Left renal pelvis (tissue), 4 donors: ENCODE measurements at regions not wholly inside any gene's neighbourhood (a gene's known extent, or its start where the extent isn't known, plus 50 kb on each side); places are given as distances from the start of the nearest gene placed in this dataset.
"Not testable (repeated sequence)": the region's sequence is repeated elsewhere in the genome, so short reads cannot be mapped to it uniquely, and the experiment has no call there.

Experiments
- DNase-seq, 4 donors: peaks; one replicate each; pipeline ENCODE4 v3.0.0-alpha.2; 2013; ENCODE audit warnings: low read depth in 4 of 4, low spot score in 3 of 4

DNA sequence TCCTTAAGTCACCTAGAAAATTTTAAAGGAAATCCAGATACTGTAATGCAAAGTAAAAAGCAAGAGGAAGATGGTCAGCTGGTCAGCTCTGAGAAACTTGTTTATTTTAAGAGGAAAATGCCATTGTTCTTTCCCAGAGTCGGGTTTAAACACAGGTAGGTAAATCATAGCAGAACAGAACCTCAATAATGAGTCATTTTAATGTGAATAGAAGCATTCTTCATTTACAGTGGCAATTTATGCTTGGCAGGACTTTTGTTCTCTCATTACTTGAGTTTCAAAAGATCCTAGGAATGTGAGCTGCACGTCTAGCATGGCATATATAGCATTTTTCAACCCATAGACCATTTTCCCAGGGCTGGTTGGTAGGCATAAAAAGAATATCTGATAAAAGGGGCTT, 132.3 kb downstream of the LIG4 start:
- DNase-seq: no peak

DNA sequence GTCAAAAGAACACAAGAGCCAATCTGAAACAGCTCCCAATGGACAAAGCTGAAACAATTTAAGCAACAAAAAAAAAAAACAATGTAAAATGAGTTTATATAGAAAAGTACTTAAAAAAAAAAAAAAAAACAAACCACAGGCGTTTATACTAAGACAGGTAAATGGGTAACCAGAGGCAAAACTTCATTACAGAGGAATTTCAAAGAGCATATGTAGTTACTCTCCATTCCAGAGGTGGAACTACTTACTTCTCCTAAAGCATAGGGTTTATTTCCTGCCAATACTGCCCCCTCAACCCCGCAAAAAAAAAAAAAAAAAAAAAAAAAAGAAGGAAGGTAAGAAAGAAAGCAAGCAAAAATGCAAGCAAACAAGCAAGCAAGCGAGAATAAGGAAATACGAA, 132.9 kb downstream of the LIG4 start:
- no peak for DNase-seq

DNA sequence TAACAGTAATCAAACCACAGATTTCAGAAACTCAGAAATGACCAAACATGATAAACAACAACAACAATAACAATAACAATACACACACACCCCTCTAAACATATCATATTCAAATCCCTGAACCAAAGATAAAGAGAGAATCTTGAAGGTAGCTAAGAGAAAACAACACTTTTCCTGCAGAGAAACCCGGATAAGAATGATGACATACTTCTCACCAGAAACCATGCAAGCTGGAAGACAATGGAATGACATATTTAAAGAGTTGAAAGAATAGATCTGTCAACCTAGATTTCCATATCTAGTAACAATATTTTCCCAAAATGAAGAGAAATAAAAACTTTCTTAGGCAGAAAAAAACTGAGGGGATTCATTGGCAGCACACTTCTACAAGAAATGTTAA, 138.1 kb downstream of the LIG4 start:
- no peak for DNase-seq

DNA sequence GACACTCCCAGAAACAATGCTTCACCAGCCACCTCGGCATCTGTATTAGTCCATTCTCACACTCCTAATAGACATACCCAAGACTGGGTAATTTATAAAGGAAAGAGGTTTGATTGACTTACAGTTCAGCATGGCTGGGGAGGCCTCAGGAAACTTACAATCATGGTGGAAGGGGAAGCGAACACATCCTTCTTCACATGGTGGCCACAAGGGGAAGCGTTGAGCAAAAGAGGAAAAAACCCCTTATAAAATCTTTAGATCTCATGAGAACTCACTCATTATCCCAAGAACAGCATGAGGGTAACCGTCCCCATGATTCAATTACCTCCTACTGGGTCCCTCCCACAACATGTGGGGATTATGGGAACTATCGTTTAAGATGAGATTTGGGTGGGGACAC, 140.9 kb downstream of the LIG4 start:
- not testable (repeated sequence) for DNase-seq

DNA sequence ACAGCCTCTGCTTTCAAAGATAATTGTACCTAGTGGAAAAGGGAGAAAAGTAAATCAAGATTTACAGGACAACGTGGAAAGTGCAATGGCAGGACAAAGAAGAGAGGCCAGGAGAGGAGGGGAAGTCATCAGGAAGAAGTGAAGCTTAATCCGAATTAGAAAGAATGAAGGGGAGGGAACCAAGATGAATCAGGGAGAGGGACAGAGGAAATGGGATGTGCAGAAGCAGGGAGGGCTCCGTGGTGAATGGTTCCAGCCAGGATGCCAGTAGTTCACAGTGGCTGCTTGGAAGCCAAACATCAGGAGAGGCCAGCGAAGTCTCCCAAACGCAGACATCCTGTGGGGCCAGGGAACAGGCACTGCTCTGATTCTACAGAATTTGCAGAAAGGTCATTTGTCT, 144.4 kb downstream of the LIG4 start:
- DNase-seq: no peak

DNA sequence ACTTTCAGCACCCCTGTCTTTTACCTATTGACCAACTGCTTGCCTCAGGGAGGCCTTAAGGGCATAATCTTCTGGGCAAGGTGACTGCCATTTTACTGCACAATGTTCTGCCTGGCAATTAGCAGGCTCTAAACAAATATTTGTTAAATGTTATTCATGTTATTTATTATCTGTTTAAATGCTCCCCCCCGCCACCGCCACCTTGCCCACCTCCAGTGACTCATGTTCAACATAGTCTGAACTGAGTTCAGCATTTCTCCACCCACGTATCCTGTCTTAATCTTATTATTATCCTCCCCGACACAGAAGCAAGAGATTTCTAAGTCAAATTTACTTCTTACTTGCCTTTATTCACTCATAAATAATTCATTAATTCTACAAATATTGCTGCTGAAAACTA, 144.8 kb downstream of the LIG4 start:
- no peak for DNase-seq

DNA sequence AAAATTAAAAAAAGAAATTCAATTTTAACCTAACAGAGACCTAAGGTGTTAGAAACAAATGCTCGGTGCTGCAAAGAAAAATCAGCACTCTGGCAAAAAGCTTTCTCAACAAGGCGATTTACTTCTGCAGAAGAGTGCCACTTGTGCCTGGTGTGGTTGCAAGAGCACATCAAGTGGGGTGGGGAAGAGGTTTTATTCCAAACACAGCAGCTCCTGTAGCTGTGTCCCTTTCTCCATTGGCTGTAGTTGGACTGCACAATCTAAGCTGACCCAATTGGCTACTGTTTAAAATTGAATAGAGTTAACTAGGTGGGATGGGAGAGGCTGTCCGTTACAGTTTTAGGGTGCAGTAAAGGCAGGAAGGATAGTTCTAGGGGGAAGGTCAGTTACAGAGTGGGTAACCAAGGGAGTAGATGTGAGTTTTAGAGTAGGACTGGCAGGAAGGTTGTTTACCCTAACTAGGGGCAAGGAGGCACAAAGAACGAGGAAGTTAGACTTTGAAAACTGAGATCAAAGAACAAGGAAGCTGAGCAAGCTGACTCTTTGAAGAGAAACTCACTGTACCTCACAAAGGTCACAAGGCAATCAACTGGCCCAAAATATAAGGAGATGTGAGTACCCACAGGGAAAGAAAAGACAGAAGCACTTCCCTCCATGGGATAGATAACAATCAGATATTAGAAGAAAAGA, 145.7 kb downstream of the LIG4 start:
- no peak for DNase-seq

DNA sequence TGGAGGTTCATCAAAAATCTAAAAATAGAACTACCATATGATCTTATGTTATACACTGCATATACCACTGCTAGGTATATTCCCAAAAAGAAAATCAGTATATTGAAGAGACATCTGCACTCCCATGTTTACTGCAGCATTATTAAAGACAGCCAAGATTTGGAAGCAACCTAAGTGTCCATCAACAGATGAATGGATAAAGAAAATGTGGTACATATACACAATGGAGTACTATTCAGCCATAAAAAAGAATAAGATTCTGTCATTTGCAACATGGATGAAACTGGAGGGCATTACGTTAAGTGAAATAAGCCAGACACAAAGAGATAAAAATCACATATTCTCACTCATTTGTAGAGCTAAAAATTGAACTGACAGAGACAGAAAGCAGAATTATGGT, 151.0 kb downstream of the LIG4 start:
- not testable (repeated sequence) for DNase-seq

DNA sequence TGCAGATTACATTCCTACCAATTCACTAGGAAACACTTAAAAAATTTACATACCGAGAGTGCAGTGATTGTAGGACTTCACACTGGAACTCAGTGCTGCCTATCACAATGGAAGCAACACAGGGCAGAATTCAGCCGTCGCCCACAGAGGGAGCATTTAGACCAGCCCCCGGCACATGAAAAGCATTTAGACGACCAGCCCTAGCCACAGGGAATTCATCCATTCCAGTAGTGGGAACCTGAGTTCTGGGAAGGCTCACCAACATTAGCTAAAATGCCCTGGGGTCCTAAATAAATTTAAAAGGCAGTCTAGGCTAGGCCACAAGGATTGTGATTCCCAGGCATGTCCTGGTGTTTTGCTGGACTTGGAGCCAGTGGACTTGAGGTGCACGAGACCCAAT, 155.2 kb downstream of the LIG4 start:
- no peak for DNase-seq

DNA sequence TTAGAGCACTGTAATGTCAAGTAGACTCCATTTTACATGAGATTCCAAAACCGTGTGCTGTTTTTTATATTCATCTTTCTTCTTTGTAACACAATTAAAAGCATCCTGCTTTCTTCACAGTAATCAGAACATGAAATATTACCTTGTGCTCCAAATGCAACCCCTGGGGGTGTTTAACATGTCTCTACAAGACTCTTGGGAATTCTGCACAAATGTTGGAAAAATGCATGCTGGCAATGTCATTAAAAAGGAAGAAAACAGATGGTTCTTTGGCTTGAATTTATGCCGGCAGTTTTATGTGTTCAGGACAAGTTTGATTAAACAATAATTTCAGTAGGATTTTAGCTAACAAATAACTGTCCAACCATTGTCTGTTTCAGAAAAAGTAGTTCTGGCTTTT, 159.1 kb downstream of the LIG4 start:
- DNase-seq: no peak

DNA sequence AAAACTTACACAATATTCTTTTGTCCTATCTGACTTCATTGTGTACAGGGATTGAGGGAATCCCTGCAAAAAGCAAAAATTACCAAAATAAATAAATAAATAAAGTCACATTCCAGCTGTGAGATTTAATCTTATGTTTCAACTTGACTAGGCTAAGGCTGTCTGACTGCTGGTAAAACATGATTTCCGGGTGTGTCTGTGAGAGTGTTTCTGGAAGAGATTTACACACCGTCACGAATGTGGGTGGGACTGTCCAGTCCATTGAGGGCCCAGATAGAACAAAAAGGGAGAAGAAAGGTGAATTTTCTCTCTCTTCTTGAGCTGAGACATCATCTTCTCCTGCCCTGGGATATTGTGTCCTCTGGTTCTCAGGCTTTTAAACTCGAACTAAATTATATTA, 166.1 kb downstream of the LIG4 start:
- no peak for DNase-seq

DNA sequence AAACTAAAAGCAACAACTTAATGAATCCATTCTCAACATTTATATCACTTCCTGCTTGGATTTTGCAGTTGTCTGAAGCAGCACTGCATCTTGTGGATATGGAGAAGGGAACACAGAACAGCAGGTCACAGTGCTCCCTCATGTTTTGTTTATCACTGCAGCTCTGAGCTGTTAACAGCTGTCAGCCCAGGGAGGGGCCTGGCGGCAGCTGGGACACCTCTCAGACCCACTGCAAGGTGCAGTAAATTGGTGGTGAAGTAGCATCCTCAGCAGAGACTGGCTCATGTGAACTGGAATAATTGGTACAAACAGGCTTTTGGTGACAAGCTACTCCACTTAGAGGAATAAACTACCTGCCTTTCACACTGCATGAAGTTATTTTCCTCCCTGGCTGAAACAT, 170.4 kb downstream of the LIG4 start:
- no peak for DNase-seq

DNA sequence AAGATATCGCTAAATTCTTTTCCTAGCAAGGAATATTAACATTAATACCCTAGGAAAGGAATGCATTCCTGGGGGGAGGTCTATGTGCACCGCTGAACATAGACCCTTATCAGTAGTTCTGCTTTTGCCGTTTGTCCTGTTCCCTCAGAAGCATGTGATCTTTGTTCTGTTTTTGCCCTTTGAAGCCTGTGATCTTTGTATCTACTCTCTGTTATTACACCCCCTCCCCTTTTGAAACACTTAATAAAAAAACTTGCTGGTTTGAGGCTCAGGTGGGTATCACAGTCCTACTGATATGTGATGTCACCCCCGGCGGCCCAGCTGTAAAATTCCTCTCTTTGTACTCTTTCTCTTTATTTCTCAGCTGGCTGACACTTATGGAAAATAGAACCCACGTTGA, 172.5 kb downstream of the LIG4 start:
- DNase-seq: not testable (repeated sequence)

DNA sequence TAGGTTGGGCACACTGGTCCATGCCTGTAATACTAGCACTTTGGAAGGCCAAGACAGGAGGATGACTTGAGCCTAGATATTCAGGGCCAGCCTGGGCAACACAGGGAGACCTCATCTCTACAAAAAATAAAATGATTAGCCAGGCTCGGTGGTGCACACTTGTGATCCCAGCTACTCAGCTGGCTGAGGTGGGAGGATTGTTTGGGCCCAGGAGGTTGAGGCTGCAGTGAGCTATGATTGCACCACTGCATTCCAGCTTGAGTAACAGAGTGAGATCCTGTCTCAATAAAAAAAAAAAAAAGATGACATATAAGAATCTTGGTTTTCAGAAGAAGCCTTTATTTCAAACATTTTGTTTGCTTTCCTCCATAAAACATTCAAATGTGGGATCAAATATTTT, 178.0 kb downstream of the LIG4 start:
- no peak for DNase-seq

DNA sequence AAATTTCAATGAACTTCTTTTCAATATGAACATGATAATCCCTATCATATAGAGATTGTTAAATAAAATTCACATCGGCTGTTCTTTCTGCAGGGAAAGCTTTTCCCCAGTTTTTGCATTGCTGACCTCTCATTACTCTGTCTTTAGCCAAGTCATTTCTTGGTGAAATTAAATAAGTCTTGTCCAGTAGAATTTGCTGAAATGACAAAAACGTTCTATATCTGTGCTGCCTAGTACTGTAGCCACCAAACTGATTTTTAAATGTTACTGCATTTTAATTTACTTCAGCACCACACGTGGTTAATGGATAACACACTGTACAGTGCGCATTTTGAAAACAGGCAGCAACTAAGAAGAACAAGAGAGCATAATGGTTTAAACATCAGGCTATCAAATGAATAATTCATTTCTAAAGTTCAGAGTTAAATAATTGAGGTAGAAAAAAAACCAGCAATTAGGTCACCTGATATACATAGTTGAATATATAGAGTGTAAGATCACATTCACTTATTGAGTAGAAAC, 178.9 kb downstream of the LIG4 start:
- DNase-seq: no peak

DNA sequence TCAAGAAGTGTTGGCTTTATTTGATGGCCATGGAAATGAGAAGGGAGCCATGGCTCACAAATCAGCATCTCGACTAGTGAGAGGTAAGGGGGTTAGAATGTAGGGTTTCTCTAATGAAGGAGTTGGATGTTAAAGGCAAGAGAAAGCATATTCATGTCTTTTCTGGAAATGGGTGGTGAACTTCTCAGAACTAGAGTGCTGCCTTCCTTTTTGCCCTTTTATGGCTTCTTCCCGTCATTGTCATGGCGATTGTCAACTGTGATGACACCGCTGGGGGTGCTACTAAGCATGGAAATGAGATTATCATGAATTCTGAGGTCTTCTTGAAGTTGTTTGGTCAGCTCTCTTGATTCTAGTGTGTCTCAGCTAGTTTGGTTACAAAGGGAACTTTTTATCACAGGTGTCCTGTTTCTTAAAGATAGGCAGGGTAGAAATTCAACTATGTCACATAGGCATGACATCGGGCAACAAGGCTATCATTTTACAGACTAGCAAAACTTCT, 180.4 kb downstream of the LIG4 start:
- DNase-seq: no peak

DNA sequence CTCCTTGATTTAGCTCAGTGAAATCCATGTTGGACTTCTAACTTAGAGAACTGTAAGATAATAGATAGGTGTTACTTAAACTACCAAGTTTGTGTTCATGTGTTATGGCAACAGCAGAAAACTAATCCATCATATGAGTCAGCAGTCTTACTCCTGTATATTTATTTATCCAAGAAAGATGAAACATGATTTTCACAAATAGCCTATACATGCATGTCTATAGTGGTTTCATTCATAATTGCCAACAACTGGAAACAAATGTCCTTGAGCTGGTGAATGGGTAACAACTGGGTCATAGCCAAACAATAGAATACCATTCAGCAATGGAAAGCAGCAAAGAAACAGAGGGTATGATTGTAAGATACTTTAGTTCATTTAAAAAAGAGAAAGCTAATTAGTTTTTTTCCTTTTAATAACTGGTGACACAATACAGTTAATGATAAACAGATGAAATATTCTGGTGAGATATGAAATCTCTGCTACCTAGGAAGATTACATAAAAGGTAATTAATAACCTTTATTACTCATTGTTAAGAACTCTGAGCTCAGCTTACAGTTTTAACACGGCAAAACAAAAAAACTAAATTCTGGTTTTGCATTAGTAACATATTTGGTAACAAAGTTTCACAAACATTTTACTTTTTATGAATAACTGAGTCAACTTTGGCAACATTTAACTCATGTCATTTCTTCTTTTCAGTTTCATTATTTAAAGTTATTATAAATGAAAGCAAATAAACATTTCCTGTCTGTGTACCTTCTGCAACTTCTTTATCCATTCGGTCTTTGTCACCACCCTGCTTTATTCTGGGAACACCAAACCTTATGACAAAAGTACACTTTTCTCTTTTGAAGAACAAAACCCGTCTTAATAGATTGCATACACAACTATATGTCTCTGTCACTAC, 181.3 kb downstream of the LIG4 start:
- no peak for DNase-seq

DNA sequence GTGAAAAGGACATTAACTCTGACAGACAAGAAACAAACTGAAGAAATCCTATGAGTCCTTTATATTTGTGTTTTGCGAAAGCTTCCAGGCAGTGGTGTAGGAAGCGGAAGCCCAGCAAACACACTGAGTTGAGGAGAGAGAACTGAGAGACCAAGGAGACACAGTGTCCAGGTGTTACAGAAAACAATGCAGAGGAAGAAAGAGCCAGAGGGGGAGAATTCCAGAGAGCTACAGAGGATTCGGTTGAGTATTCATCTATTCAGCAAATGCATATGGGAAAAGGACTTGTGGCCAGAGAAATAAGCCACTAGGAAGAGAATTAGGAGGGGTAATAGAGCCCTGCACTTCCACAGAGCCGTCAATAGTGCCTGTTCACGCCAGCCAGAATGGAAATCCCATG, 183.5 kb downstream of the LIG4 start:
- no peak for DNase-seq

DNA sequence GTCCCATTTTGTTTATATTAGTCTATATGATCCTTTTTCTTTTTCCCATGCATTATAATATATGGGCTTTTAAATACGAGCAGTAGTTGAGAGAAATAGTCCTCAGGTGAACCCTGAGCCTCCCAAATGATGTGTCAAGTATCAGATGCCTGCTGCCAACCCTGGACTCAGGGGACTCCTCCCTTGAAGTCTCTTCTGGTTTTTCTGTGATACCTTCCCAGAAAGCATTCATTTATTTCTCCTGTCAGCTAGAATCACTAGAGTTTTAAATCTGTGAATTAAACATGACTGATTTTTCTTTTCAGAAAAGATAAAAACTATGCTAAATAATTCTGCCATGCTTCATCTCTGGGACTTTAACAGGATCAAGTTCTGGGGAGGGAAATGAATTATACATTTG, 184.6 kb downstream of the LIG4 start:
- DNase-seq: no peak

DNA sequence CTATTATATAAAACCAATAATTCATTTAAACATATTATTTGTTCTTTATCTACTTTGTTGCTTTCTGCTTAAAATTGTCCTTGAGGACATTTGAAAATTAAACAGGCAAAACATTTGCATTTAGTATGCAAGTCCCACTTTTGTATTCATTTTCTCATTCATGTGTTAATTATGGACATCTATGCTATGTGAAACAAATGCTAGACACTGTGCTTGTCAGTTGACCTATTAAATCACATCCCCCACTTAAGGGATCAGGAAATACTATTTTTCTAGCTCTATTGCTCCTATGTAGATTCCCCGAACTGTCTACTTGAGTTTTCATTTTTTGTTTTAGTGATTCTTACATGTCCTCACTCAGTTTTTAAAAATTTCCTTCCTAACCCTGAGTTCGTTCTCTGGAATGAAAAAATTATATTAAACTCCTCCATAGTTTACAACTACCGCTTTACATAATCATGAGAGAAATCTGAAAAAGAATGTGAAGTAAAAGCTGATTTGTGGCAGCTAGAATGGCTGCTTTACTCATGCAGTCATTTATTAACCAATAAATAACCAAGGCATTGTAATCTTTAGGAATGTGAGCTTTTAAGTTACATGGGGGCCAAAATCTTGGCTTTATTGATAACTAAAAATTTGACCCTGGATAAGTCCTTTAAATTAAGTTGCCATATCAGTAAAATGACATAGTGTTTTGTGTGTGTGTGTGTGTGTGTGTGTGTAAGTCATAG, 188.5 kb downstream of the LIG4 start:
- no peak for DNase-seq

DNA sequence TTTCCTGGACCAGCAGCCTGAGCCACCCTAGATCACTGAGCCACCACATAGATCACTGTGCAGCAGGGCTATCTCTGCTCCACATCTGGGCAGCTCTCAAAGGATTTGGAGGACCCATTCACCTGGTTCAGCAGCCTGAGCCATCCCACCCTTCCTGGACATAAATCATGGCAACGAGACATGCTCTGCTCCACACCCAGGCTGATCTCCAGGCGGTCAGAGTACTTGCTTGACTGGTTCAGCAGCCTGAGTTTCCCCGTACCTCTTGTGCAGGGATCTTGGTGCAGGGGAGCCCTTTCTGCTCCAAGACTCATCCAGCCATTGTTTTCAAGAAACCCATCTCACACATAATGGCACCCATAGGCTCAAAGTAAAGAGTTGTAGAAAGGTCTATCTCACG, 195.3 kb downstream of the LIG4 start:
- DNase-seq: no peak
